HG02981 (cell line): ENCODE measurements at regions not wholly inside any gene's neighbourhood (a gene's known extent, or its start where the extent isn't known, plus 50 kb on each side); places are given as distances from the start of the nearest gene placed in this dataset.
"Not testable (repeated sequence)": the region's sequence is repeated elsewhere in the genome, so short reads cannot be mapped to it uniquely, and the experiment has no call there.

Source experiments
- ATAC-seq: cut with Tn5 transposase; IDR thresholded peaks from one replicate; pipeline ENCODE4 v1.9.1; 2021; ENCODE audit warnings: mild to moderate bottlenecking, moderate library complexity; ENCODE audit not compliant: unreplicated experiment

DNA sequence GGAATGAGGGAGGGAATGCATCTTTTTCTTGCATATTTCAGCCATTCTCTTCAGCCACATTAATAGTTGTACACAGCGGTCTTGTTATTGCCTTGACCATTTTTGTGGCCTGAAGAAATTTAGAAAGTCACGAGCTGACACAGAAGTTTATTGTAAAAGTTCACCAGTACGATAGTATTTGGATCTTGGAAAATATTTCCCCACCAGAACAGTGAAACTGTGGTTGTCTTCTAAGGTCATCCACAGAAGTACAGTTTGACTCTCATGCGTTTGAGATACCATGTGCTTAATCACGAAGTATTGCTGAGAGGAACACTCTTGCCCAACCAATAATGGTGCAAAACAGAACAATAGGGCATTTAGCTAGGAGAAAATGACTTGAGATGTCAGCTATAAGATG is 409.2 kb upstream of the AMELY start:
- ATAC-seq: no peak

DNA sequence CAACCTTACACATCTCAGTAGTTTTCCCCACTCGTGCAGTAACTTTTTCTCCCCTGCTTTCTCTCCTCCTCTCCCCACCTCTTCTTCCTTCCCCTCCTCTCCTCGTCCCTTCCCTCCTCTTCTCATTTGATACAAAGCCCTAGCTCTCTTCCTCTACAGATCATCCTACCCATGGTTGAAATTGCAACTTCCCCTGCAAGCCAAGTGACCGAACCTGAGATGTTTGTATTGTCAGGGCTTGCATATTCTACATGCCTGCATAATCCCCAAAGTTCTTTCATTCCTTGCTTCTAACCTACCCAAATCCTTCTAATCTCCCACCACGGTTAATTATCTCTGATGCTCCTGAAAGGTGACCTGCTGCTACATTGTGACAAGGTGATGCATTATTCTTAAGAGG is 408.6 kb upstream of the AMELY start:
- not testable (repeated sequence) for ATAC-seq

DNA sequence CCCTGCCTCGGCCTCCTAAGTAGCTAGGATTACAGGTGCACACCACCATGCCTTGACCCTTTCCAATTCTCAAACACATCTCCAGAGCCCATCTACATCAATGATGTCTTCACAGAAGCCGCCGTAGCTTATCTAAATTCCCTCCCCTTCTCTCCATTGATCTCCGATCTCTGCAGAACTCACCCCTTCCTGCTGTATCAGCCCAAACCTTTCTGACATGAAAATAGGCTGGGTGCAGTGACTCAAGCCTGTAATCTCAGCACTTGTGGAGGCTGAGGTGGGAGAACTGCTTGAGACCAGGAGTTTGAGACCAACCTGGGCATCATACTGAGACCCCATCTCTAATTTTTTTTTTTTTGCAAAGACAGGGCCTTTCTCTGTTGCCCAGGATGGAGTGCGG is 406.6 kb upstream of the AMELY start:
- no peak for ATAC-seq

DNA sequence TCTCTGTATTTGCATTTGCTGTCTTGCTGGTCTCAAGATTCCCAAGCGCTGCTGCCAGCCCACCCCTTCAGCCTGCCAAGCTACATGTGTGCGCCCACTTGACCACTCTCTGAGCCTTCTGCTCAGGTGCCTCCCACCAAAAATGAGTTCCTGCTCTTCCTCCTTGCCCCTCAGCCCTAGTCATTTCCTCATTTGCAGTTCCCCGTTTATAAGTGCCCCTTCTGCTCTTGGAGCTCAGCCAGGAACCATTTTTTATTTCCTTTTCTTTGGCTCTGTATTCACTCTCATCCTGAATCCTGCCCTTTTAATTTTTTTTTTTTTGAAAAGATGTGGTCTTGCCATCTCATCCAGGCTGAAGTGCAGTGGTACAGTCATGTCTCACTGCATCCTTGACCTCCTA is 406.0 kb upstream of the AMELY start:
- no peak for ATAC-seq

DNA sequence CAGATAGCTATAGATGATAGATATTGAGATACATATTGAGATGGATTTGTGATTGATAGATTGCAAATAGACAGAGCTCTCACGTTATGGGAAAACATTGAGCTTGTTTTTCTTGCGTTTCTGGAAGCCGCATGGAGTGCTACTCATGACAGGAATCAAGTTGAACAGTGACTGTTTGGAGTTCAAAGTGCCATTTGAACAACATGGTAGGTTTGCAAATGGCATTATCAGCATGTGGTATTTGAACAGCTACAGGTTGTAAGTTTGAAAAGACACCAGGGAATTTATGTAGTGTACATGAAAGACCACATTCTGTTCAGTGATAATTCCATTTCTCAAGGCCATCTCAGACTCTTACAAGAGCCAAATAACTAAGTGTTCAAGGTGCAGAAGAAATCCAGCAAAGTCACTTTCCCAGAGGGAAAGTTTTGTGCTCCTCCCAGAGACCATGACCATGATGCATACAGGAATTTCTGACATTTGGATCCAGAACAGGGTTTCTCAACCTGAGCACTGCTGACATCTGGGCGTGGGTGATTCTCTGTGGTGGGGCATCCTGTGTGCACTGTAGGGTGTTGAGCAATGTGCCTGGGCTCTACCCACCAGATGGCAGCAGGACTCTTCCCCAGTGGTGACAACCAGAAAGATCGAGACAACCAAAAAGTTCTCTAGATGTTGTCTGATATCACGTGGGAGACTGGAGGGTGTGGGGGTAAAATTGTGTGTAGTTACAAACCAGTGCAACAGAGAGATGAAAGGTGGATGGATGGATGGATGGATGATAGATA is 399.1 kb upstream of the AMELY start:
- no peak for ATAC-seq

DNA sequence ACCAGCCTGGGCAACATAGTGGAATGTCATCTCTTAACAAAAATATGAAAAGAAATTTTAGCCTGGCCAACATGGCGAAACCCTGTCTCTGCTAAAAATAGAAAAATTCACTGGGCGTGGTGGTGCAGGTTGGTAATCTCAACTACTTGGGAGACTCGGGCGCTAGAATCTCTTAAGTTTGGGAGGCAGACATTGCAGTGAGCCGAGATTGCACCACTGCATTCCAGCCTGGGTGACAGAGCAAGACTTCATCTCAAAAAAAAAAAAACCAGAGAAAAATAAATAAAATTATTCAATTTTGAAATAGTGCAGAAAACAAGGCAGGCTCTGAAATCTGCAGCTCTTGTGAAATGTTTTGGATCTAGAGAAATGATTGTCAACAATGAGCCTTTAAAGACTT is 397.3 kb upstream of the AMELY start:
- no peak for ATAC-seq

DNA sequence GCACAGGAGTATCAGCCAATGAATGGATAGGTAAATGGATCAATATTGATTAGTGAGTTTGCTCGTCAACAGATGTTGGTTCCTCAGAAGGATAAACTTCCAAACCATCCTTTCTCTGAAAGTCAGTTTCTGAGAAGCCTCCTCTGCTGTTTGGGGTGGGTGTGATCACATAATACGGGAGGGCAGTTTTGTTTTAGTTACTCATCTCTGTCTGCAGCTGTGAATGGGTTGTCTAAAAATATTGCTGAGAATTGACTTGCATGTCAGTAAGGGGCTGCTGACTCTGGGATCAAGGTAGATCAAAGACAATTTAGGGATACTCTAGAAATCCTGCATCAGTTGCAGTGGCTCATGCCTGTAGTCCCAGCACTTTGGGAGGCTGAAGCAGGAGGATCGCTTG is 390.8 kb upstream of the AMELY start:
- no peak for ATAC-seq

DNA sequence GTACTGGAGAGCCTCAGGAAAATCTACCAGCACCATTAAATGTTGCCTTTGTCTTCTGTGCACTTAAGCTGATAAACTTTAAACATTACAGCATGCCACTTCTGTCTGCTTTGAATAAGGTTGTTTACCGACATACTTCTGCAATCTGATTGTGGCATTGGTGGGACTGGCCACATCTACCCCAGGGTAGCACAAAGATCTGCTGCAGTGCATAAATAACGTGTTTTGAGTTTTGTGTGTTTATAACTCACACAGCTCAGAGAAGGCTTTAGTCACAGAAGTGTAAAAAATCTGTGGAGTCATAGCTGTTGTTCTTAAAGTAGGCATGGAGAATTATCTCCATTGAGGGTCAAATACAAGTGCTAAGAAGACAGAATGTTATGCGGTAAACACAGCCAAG is 388.4 kb upstream of the AMELY start:
- ATAC-seq: no peak

DNA sequence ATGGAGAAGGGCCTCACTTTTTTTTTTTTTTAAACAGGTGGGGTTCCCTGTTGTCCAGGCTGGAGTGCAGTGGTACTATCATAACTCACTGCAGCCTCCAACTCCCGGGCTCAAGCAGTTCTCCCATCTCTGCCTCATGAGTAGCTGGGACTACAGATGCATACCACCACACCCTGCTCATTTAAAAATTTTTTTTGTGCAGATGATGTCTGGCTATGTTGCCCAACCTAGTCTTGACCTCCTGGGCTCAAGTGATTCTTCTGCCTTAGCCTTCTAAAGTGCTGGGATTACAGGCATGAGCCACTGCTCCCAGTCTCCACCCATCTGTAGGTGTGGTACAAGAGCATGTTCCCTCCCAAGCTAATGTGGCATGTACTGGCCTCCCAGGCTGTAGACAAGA is 380.6 kb upstream of the AMELY start:
- ATAC-seq: no peak

DNA sequence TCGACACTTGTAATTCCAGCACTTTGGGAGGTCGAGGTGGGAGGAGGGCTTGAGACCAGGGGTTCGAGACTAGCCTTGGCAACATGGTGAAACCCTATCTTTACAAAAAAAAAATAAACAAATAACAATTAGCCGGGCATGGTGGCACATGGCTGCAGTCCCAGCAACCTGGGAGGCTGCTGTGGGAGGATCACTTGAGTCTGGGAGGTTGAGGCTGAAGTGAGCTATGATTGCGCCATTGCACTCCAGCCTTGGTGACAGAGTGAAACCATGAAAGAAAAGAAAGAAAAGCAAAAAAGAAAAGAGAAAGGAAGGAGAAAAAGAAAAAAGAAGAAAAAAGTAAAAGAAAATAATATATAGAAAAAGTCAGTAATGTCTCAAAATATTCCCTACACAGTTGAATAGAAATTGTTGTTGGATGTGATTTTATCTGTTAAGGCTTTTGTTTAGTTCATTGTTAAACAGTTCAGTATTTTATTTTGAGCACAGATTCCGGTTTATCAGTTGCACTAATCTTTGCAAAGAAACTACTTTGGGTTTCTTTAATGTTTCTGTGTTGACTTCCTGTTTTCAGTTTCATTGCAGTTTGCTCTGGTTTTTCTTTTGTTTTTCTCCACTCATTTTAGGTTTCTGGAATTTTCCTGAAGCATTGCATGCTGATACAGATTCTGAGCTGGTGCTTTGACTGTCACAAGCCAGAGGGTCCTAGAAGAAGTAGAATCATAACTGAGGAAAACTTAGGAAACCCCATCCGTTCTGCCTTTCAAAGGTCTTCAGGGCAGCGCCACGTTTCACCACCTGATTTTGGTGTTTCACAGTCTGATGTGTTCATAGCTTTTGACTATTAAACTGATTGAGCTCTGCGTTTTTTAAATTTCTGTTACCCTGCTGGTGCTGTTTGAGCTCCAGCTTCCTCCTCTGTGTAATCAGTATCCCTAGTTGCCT is 378.6 kb upstream of the AMELY start:
- ATAC-seq: peak; percentile 84

DNA sequence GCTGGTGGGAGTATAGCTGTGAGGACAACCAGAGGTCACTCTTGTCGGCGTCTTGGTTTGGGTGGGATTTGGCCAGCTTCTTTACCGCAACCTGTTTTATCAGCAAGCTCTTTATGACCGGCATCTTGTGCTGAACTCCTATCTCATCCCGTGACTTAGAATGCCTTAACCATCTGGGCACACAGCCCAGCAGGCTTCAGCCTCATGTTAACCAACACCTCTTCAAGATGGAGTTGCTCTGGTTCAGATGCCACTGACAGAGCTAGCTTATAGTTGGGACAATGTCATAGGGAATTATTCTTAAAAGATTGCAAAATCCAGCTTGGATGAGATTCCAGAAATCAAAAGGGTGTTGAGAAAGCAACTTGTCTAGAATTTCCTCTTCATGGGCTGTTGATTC is 377.1 kb upstream of the AMELY start:
- ATAC-seq: no peak

DNA sequence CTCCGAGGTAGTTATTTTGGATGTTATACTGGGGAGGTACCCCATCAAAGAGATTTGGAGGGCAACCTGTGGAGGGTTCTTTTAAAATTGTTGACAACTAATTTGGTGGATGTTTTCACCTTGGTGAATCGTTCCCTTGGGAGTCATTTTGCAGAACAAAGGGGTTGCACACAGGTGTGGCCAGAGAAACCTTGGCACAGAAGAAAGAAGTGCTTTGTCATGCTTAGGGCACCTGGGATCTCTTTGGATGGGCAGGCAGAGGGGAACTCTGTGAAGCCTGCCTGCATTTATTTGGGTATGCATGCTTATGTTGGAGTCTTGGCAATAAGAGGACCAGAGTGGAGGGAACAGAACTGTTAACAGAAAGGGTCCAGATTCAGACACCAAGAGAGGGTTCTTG is 376.4 kb upstream of the AMELY start:
- ATAC-seq: not testable (repeated sequence)

DNA sequence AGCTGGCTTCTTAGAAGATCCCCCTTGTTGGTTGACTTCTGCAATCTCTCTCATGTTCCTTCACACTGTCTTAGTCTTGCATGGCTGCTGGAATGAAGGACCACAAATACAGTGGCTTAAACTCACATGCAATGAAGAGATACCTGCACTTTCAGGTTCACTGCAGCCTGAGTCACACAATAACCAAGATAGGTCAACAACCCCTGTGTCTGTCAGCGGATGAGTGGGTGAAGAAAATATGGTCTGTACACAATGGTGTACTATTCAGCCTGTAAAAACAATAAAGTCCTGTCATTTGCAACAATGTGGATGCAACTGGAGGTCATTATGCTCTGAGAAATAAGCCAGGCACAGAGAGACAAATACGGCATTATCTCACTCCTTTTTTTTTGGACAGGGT is 373.8 kb upstream of the AMELY start:
- no peak for ATAC-seq

DNA sequence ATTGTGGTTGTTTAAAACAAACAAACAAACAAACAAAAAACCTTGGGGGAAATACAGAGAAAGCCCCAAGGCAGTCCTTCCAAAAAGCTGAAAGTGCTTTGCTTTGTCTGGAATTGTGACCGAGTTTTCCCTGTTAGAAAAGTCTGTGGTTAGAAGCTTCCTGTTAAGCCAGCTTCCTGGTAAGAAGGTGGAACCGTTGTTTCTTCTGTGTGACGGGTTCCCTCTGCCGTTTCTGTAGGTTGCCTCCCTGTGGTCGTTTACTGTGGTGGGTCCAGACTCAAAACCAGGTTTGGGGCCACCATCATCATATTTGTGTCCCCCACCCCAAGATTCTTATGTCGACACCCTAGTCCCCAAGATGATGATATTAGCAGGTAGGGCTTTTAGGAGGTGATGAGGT is 371.4 kb upstream of the AMELY start:
- ATAC-seq: no peak

DNA sequence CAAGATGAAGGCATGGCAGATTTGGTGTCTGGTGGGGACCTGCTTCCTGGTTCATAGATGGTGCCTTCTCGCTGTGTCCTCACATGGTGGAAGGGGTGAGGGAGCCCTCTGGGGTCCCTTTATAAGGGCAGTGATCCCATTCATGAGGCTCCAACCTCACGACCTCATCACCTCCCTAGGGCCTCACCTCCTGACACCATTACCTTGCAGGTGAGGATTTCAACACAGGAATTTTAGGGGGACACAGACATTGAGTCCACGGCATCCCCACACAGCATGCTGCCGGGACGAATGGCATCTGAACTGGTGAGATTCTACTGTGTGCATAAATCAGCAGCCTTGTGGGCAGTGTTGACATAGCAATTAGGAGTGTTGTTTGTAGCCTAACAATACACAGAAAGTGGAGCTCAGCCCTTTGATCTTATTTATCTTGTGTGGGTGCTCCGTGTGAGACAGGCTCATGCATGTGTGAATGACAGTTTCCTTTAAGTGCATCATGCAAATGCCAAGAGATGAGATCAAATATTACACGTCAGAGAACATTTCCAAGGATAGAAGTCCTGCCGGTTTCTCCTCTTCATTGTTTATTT is 368.7 kb upstream of the AMELY start:
- ATAC-seq: not testable (repeated sequence)

DNA sequence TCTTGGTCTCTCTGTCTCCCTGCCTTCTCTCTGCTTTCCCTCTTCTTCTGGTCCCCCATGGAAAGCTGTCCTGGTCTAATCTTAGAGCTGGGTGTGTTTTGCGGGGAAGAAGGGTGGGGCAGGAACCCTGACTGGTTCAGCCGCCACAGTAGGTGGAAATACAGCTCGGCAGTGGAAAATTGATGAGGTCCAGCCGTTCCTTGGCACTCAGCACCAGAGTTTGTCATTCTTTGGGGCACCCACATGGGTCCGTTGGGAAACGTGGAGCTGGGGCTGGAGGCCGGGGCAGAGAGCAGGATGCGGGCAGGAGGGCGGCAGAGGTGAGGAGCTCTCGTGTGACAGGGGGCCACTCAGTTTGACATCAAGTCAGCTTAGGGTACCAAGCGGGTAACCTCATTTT is 364.2 kb upstream of the AMELY start:
- ATAC-seq: no peak

DNA sequence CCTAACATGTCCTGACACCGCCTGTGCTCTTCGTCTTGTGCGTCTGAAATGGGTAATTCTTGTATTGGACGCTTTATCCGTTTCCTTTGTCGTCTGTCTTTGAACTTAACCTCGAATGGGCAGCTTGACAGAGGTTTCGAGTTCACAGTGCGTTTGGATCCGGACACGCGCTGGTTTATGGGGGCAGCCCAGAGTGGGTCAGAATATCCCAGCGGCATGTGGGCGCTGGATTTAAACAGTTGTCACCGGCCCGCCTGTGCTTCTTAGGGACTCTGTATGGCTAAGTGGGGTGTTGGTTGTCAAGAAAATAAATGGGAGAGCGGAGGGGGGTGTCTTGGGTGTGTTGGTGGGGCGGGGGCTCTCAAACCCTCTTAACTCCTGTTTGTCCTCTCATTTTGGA is 363.5 kb upstream of the AMELY start:
- ATAC-seq: no peak

DNA sequence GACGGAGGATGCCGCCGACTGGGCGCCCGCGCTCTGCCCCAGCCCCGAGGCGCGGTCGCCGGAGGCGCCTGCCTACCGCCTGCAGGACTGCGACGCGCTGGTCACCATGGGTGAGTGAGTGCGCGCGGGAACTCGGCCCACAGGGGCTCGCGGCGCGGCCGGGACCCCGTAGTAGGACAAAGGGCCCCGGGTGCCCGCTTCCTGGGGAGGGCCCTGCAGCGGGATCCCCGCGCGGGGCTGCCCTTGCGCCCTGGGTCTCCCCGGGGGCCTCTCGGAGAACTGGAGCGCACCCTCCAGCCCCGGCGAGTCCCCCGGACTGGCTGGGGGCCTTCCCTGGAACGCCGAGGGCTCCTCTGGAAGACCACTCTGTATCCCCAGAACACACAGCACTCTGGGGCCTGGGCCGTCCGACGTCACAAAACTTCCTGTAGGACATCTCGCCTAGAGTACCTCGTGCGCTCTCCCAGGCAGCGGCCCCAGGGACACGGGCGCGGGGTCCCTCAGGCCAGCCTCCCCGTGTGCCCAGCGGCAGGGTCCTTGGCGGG is 362.9 kb upstream of the AMELY start:
- ATAC-seq: peak; percentile 15

DNA sequence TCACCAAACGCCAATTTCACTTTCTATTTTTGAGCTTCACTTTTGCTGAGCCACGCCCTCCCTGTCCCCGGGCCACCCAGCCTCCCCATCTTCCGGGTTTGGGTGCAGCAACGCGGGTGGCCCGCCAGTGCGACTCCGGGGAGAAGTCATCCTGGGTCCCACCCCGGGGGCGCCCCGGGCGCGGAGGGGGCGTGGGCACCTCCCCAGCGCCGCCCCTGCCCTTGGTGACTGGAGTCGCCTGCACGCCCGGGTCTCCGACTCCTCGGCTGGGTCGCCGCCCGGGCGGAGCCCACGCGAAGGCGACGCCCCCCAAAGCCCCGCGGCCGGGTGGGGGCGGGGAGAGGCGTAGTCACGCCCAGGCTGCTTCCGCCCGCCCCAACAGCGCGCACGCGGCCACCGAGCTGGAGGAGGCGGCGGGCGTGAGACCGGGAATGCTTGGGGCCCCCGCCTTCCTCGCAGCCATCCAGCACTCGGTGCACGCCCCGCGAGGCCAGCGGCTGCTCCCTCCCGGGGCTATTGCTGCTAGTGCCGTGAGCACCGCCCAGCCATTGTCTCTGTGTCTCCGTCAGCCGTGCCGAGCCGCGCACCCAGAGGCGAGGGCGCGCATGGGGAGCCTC is 362.1 kb upstream of the AMELY start:
- ATAC-seq: peak; percentile 76

DNA sequence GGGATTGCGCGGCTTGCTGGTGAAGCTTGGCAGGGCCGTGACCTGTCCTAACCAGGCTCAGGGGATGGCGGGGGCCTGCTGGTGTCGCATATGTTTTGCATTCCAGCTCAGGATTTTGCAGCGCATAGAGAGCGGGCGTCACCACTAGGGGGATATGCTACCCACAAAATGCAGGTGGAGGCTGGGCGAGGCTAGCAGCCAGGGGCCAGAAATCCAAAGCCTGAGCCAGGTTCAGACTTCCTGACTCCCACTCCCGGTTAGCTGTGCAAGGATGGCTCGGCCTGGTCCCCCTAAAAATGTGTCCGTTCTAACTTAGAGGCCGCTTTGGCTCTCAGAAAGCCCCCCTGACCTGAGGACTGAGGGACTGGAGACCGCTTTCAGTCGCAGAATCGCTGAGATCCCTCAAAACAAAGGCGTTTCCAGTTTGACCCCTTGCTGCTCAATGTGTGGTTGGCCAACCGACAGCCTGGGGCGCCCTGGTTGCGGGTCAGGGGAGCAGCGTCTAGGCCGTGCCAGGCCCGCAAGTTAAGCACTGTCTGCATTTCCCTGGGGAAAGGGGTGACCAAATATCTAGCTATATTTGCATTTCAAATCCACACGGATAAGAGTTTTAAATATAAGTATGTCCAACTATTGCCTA is 361.1 kb upstream of the AMELY start:
- ATAC-seq: no peak

DNA sequence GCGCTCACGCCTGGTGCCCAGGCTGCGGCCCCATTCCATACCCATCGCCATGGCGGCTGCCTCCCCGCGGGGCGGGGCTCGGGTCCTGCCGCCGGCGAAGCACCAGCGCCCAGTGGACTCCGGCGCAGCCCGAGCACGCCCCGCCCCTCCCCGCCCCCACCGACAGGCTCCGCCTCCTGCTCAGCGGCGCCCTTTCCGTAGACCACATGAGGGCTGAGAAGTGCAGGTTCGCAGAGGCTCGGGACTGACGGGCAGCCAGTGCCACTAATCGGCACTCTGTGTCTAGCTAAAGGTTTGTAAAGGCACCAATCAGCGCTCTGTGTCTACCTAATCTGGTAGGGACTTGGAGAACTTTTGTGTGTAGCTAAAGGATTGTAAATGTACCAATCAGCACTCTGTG is 352.2 kb upstream of the AMELY start:
- ATAC-seq: no peak
